WI38 (cell line): ENCODE measurements at regions not wholly inside any gene's neighbourhood (a gene's known extent, or its start where the extent isn't known, plus 50 kb on each side); places are given as distances from the start of the nearest gene placed in this dataset.

Experiments
- H3K4me3 ChIP-seq: 2 replicates; pipeline ENCODE4 v1.5.1; 2011; ENCODE audit warnings: low read depth, mild to moderate bottlenecking, control low read depth, low read length
- TF ChIP-seq, protein P1 (sequence below): IDR thresholded peaks from 2 replicates; pipeline ENCODE4 v1.5.1; 2012; ENCODE audit warnings: low read depth, mild to moderate bottlenecking, control low read depth, low read length

DNA sequence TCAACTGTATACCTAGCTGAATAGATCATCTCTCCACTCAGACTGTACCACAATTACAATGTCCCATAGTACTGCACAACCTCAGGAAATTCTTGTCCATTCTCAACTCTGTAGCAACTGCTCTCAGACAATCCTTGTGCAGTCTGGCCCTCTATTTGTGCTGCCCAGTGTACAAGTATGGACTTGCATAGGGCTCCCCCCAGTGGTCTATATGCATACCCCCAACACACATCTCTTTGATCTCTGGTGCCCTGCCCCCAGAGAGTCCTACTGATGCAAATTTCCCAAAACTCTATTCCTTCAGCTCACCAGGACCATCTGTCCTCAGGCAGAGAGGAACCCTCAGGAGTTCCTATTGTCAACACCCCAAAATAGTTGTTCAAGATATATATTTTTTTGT lies 205.3 kb downstream of the SLCO4C1 start:
- TF ChIP-seq, protein P1, sequence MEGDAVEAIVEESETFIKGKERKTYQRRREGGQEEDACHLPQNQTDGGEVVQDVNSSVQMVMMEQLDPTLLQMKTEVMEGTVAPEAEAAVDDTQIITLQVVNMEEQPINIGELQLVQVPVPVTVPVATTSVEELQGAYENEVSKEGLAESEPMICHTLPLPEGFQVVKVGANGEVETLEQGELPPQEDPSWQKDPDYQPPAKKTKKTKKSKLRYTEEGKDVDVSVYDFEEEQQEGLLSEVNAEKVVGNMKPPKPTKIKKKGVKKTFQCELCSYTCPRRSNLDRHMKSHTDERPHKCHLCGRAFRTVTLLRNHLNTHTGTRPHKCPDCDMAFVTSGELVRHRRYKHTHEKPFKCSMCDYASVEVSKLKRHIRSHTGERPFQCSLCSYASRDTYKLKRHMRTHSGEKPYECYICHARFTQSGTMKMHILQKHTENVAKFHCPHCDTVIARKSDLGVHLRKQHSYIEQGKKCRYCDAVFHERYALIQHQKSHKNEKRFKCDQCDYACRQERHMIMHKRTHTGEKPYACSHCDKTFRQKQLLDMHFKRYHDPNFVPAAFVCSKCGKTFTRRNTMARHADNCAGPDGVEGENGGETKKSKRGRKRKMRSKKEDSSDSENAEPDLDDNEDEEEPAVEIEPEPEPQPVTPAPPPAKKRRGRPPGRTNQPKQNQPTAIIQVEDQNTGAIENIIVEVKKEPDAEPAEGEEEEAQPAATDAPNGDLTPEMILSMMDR, result no peak

DNA sequence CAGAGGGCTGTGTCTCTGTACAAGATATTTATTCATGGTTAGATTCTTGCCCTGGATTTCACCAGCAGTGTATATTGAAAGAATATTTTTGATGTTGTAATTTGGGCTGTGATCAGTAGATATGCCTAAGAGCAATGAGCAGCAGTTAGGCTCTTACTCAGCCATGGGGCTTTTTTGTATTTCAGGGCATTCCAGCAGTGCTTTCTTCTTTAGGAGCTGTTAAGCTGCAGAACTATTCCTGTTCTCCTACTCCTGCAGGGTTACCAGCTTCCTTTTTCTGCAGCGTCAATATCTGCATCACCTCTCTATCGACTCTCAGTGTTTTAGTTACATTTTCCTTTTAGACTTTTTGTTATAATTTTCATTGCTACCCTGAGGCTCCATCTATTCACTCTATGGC lies 206.2 kb downstream of the SLCO4C1 start:
- TF ChIP-seq, protein P1, result no peak
- H3K4me3 ChIP-seq, result no peak overlapping the region

More for the DNA sequence above, 205.3 kb downstream of the SLCO4C1 start:
- no peak overlapping the region for H3K4me3 ChIP-seq

DNA sequence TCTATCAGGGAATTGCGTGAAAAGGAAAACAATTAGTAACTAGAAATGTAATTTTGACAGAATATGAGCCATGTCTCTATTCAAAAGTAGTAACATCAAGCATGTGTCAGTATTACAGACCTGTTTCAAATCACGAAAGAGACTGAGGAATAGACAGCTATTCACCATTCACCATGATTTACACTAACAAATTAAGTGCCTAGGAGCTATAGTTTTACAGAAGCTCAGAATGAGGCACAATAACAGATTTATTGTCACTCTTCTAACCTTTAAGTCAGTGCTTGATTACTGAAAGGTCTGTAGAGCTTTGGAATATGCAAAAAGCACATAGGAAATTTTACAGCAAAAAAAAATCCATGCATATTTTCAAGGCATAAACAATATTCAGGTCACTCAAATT lies 208.2 kb downstream of the SLCO4C1 start:
- TF ChIP-seq, protein P1, result no peak
- no peak overlapping the region for H3K4me3 ChIP-seq

DNA sequence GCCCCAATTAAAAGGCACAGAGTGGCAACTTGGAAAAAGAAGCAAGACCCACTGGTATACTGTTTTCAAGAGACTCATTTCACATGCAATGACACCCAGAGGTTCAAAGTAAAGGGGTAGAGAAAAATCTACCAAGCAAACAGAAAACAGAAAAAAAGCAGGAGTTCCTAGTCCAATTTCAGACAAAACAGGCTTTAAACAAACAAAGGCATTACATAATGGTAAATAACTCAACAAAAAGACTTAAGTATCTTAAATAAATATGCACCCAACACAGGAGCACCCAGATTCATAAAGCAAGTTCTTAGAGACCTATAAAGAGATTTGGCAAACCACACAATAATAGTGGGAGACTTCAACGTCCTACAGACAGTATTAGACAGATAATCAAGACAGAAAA lies 215.8 kb downstream of the SLCO4C1 start:
- no peak overlapping the region for H3K4me3 ChIP-seq
- TF ChIP-seq, protein P1, result no peak

DNA sequence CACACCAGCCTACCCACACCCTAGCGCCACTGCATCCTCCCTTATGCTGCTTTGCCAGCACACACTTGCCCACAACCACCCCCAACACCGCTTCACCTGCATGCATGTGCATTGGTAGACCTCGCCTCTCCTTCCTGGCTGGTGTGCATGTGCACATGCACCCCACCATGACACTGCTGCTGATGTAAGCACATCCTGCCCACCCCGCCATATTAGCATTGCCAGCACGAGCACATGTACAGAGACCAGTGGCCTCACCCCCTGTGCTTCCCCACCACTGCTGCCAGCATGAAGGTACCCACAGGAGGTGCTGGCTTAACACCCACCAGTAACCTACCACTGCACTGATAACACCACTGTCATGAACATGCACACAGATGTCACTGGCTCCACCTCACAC lies 218.2 kb downstream of the SLCO4C1 start:
- H3K4me3 ChIP-seq, result no peak overlapping the region
- TF ChIP-seq, protein P1, result no peak

DNA sequence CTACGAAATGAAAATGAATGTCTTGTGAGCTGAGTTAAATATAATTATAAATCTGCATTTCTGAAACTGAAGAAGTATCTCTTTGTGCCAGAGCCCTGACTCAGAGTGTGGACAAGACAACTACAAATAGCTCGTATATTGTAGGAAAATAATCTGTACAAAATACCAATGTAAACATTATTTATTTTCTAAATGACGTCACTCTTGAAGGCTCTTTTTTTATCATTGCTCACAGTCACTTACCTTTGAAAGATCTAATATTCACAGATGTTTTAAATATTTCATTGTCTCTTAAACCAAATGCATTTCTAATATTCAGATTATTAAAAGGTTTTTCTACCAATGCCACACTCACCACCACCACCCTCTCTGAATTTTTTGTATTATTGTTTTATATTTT lies 226.1 kb downstream of the SLCO4C1 start:
- no peak overlapping the region for H3K4me3 ChIP-seq
- TF ChIP-seq, protein P1, result no peak

DNA sequence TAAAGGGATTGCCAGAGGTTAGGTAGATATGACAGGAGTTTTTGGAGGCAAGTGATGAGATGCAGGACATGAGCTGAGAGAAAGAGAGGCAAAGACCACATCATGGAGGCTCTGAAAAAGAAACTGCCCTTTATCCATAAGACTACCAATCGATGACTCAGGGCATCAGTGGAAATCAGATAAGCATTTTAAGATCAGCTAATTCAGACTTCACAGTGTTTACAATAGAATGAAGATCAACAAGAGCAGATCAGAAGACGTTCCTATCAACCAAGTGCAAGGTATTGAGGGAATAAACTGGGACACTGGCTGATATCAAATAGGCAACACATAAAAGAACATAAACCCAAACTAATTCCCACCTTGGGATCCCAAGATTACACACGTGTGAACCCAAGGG lies 227.2 kb downstream of the SLCO4C1 start:
- H3K4me3 ChIP-seq, result no peak overlapping the region
- TF ChIP-seq, protein P1, result no peak
